Neural cell (in vitro differentiated cells): ENCODE measurements at regions not wholly inside any gene's neighbourhood (a gene's known extent, or its start where the extent isn't known, plus 50 kb on each side); places are given as distances from the start of the nearest gene placed in this dataset.

Experiments
- H2AFZ ChIP-seq: fragments of 200-600, 300-800 bp; sonication (generic), shearing (Covaris generic); 2 replicates; pipeline ENCODE4 v1.6.0; 2014; ENCODE audit warnings: low read depth, mild to moderate bottlenecking, antibody characterized with exemption, low read length, moderate library complexity
- H3F3A ChIP-seq: fragments of 200-600 bp; shearing (Covaris generic); 2 replicates; pipeline ENCODE4 v1.6.1; 2016; ENCODE audit warnings: mild to moderate bottlenecking, moderate library complexity, mixed read lengths, antibody characterized with exemption, low read length; ENCODE audit not compliant: insufficient read depth, poor library complexity, severe bottlenecking
- H3K27ac ChIP-seq: fragments of 200-600, 300-800 bp; sonication (generic), shearing (Covaris generic); 2 replicates; pipeline ENCODE4 v1.5.1; 2014; ENCODE audit warnings: mild to moderate bottlenecking, low read length, moderate library complexity
- H3K27me3 ChIP-seq: fragments of 300-800, 200-600 bp; sonication (generic), shearing (Covaris generic); 2 replicates; pipeline ENCODE4 v1.6.0; 2014; ENCODE audit warnings: mild to moderate bottlenecking, low read depth, low read length, moderate library complexity; ENCODE audit not compliant: insufficient read depth
- H3K36me3 ChIP-seq: fragments of 300-800, 200-600 bp; sonication (generic), shearing (Covaris generic); 2 replicates; pipeline ENCODE4 v1.5.1; 2014; ENCODE audit warnings: mild to moderate bottlenecking, antibody characterized with exemption, low read length, moderate library complexity; ENCODE audit not compliant: insufficient read depth
- H3K4me2 ChIP-seq: fragments of 300-800, 200-600 bp; sonication (generic), shearing (Covaris generic); 2 replicates; pipeline ENCODE4 v1.6.0; 2014; ENCODE audit warnings: mild to moderate bottlenecking, low read length
- H3K4me3 ChIP-seq: fragments of 300-800, 200-600 bp; sonication (generic), shearing (Covaris generic); 2 replicates; pipeline ENCODE4 v1.5.1; 2014; ENCODE audit warnings: mild to moderate bottlenecking, low read length, moderate library complexity
- H3K79me2 ChIP-seq: fragments of 200-600 bp; shearing (Covaris generic); replicated peaks from 2 replicates; pipeline ENCODE4 v1.6.0; 2014; ENCODE audit warnings: mild to moderate bottlenecking, low read length, moderate library complexity; ENCODE audit not compliant: insufficient read depth
- H3K9ac ChIP-seq: fragments of 300-800, 200-600 bp; sonication (generic), shearing (Covaris generic); 2 replicates; pipeline ENCODE4 v1.6.1; 2016; ENCODE audit warnings: mild to moderate bottlenecking, low read length, mixed read lengths
- H3K9me2 ChIP-seq: fragments of 200-600 bp; shearing (Covaris generic); 2 replicates; pipeline ENCODE4 v1.6.1; 2016; ENCODE audit warnings: mild to moderate bottlenecking, low read length, mixed read lengths; ENCODE audit not compliant: insufficient read depth
- H3K9me3 ChIP-seq: fragments of 200-600, 300-800 bp; sonication (generic), shearing (Covaris generic); 2 replicates; pipeline ENCODE4 v1.6.1; 2016; ENCODE audit warnings: mild to moderate bottlenecking, mixed run types, low read length, moderate library complexity, mixed read lengths
- H4K20me1 ChIP-seq: fragments of 200-600 bp; shearing (Covaris generic); 2 replicates; pipeline ENCODE4 v1.6.1; 2016; ENCODE audit warnings: mild to moderate bottlenecking, mixed run types; ENCODE audit not compliant: insufficient read depth
- CTCF ChIP-seq: fragments of 450-650 bp; IDR thresholded peaks from 2 replicates; pipeline ENCODE4 v1.5.1; 2014; ENCODE audit warnings: antibody characterized with exemption, mild to moderate bottlenecking, moderate library complexity; ENCODE audit not compliant: poor library complexity, severe bottlenecking
- EP300 ChIP-seq: fragments of 450-650 bp; conservative IDR thresholded peaks from 2 replicates; pipeline ENCODE4 v1.6.1; 2014; ENCODE audit warnings: antibody characterized with exemption, mild to moderate bottlenecking, moderate library complexity; ENCODE audit not compliant: poor library complexity, severe bottlenecking
- EZH2 ChIP-seq: fragments of 200-600, 300-800 bp; shearing (Covaris generic), sonication (generic); IDR thresholded peaks from 2 replicates; pipeline ENCODE4 v1.6.1; 2014; ENCODE audit warnings: antibody characterized with exemption, low read length, borderline replicate concordance, mild to moderate bottlenecking; ENCODE audit not compliant: insufficient read depth, poor library complexity, severe bottlenecking
- MXI1 ChIP-seq: fragments of 450-650 bp; conservative IDR thresholded peaks from 2 replicates; pipeline ENCODE4 v1.6.1; 2014; ENCODE audit warnings: antibody characterized with exemption, mild to moderate bottlenecking; ENCODE audit not compliant: poor library complexity, severe bottlenecking
- POLR2AphosphoS5 ChIP-seq: IDR thresholded peaks from 2 replicates; pipeline ENCODE4 v1.6.1; 2012
- RAD21 ChIP-seq: fragments of 450-650 bp; conservative IDR thresholded peaks from 2 replicates; pipeline ENCODE4 v1.6.1; 2014; ENCODE audit warnings: antibody characterized with exemption, mild to moderate bottlenecking, moderate library complexity
- REST ChIP-seq: IDR thresholded peaks from 2 replicates; pipeline ENCODE4 v1.6.1; 2012; ENCODE audit warnings: borderline replicate concordance
- SMC3 ChIP-seq: fragments of 450-650 bp; conservative IDR thresholded peaks from 2 replicates; pipeline ENCODE4 v1.6.1; 2014; ENCODE audit warnings: antibody characterized with exemption, mild to moderate bottlenecking, moderate library complexity; ENCODE audit not compliant: poor library complexity
- TAF1 ChIP-seq: IDR thresholded peaks from 2 replicates; pipeline ENCODE4 v1.6.1; 2012; ENCODE audit warnings: low read depth

GRCh38 chr14:66224492-66225178, 261.5 kb upstream of the CCDC196 start:
- TF ChIP-seq CTCF (no peak), TAF1 (no peak), MXI1 (no peak), RAD21 (no peak), REST (no peak), EZH2 (no peak), SMC3 (no peak), POLR2AphosphoS5 (no peak), EP300 (no peak)
- Histone ChIP-seq H3K4me2 (no peak overlapping the region), H4K20me1 (no peaks in the 10 kb centered on the region), H3K9me2 (no peaks in the 10 kb centered on the region), H3K9me3 (peaks cover 3% of the 10 kb centered on the region), H3K27ac (no peak overlapping the region), H3K79me2 (no peaks in the 10 kb centered on the region), H2AFZ (no peak overlapping the region), H3K27me3 (no peaks in the 10 kb centered on the region), H3K36me3 (no peaks in the 10 kb centered on the region), H3F3A (no peaks in the 10 kb centered on the region), H3K9ac (no peak overlapping the region), H3K4me3 (no peak overlapping the region)

GRCh38 chr14:66225337-66225736, 260.8 kb upstream of the CCDC196 start:
- no peak overlapping the region for H3K4me2 ChIP-seq
- no peak overlapping the region for H2AFZ ChIP-seq
- H3K9ac ChIP-seq: no peak overlapping the region
- no peak overlapping the region for H3K27ac ChIP-seq
- TF ChIP-seq TAF1: no peak
- no peak for TF ChIP-seq CTCF
- no peak for TF ChIP-seq SMC3
- TF ChIP-seq EZH2: no peak
- no peaks in the 10 kb centered on the region for H3K9me2 ChIP-seq
- H3K27me3 ChIP-seq: no peaks in the 10 kb centered on the region
- H4K20me1 ChIP-seq: no peaks in the 10 kb centered on the region
- no peaks in the 10 kb centered on the region for H3K36me3 ChIP-seq
- H3F3A ChIP-seq: no peaks in the 10 kb centered on the region
- no peak overlapping the region for H3K4me3 ChIP-seq
- H3K9me3 ChIP-seq: peaks cover 3% of the 10 kb centered on the region
- no peaks in the 10 kb centered on the region for H3K79me2 ChIP-seq
